ENCODE measurements at regions not wholly inside any gene's neighbourhood (a gene's known extent, or its start where the extent isn't known, plus 50 kb on each side); places are given as distances from the start of the nearest gene placed in this dataset.

- DNase-seq (ENCODE audit: low read depth in 2 of 2): no peak
Measured at GRCh38 chr10:47104786-47105385, 193.7 kb downstream of the PTPN20 start.

GRCh38 chr10:47107007-47107747 is 192.8 kb upstream of the GDF10 start:
- no peak for DNase-seq (ENCODE audit: low read depth in 2 of 2)

- DNase-seq (ENCODE audit: low read depth in 2 of 2): no peak
Measured at GRCh38 chr10:47109906-47110305, 190.1 kb upstream of the GDF10 start.

- DNase-seq (ENCODE audit: low read depth in 2 of 2): no peak
Measured at GRCh38 chr10:47111329-47111862, 188.6 kb upstream of the GDF10 start.

GRCh38 chr10:47112612-47113011 is 187.4 kb upstream of the GDF10 start:
- DNase-seq (ENCODE audit: low read depth in 2 of 2): no peak

- DNase-seq (ENCODE audit: low read depth in 2 of 2): no peak
Measured at GRCh38 chr10:47113907-47114500, 186.0 kb upstream of the GDF10 start.

GRCh38 chr10:47114680-47115186 is 185.3 kb upstream of the GDF10 start:
- no peak for DNase-seq (ENCODE audit: low read depth in 2 of 2)

- DNase-seq (ENCODE audit: low read depth in 2 of 2): no peak
Measured at GRCh38 chr10:47115322-47115721, 184.7 kb upstream of the GDF10 start.

GRCh38 chr10:47116445-47116844 is 183.6 kb upstream of the GDF10 start:
- DNase-seq (ENCODE audit: low read depth in 2 of 2): no peak

GRCh38 chr10:47118326-47118725 is 181.7 kb upstream of the GDF10 start:
- no peak for DNase-seq (ENCODE audit: low read depth in 2 of 2)

- DNase-seq (ENCODE audit: low read depth in 2 of 2): no peak
Measured at GRCh38 chr10:47121336-47121735, 178.7 kb upstream of the GDF10 start.

GRCh38 chr10:47123716-47124288 is 176.2 kb upstream of the GDF10 start:
- DNase-seq (ENCODE audit: low read depth in 2 of 2): no peak

GRCh38 chr10:47127188-47127785 is 172.7 kb upstream of the GDF10 start:
- no peak for DNase-seq (ENCODE audit: low read depth in 2 of 2)

GRCh38 chr10:47130491-47130890 is 169.5 kb upstream of the GDF10 start:
- DNase-seq (ENCODE audit: low read depth in 2 of 2): no peak

GRCh38 chr10:47133871-47134570 is 166.0 kb upstream of the GDF10 start:
- DNase-seq (ENCODE audit: low read depth in 2 of 2): no peak

- no peak for DNase-seq (ENCODE audit: low read depth in 2 of 2)
Measured at GRCh38 chr10:47136866-47137265, 163.1 kb upstream of the GDF10 start.

- no peak for DNase-seq (ENCODE audit: low read depth in 2 of 2)
Measured at GRCh38 chr10:47137311-47137851, 162.6 kb upstream of the GDF10 start.

GRCh38 chr10:47139121-47139520 is 160.9 kb upstream of the GDF10 start:
- DNase-seq (ENCODE audit: low read depth in 2 of 2): no peak

- no peak for DNase-seq (ENCODE audit: low read depth in 2 of 2)
Measured at GRCh38 chr10:47140761-47141348, 159.1 kb upstream of the GDF10 start.

GRCh38 chr10:47141349-47141748 is 158.6 kb upstream of the GDF10 start:
- no peak for DNase-seq (ENCODE audit: low read depth in 2 of 2)

- DNase-seq (ENCODE audit: low read depth in 2 of 2): no peak
Measured at GRCh38 chr10:47143072-47143471, 156.9 kb upstream of the GDF10 start.
